GM19351 (cell line): ENCODE measurements at regions not wholly inside any gene's neighbourhood (a gene's known extent, or its start where the extent isn't known, plus 50 kb on each side); places are given as distances from the start of the nearest gene placed in this dataset.
"Not testable (repeated sequence)": the region's sequence is repeated elsewhere in the genome, so short reads cannot be mapped to it uniquely, and the experiment has no call there.

Experiments used
- ATAC-seq: cut with Tn5 transposase; IDR thresholded peaks from one replicate; pipeline ENCODE4 v1.9.1; 2021; ENCODE audit warnings: mild to moderate bottlenecking, moderate library complexity; ENCODE audit not compliant: unreplicated experiment

- no peak for ATAC-seq
Observed at GRCh38 chrX:10945498-10945897, 165.6 kb upstream of the HCCS start.

DNA sequence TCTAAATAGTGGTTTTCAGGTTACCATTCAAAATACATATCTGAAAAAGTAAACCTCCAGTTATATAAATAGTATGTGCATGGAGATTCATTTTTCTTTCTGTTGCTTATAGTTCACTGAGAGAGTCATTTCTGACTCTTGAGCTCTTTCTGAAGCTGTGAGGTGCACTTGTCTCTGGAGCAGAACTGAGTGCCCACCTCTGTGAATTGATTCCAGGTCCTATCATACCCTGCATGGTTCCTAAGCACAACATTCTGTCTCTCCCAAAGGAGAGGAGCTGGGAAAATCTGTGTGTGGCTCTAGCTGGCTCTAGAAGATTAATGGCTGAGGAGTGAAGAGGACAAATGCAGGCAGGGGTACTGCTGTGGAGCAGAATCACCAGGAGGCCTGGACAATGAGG is 161.6 kb upstream of the HCCS start:
- no peak for ATAC-seq

GRCh38 chrX:10952619-10953018 is 158.5 kb upstream of the HCCS start:
- no peak for ATAC-seq

DNA sequence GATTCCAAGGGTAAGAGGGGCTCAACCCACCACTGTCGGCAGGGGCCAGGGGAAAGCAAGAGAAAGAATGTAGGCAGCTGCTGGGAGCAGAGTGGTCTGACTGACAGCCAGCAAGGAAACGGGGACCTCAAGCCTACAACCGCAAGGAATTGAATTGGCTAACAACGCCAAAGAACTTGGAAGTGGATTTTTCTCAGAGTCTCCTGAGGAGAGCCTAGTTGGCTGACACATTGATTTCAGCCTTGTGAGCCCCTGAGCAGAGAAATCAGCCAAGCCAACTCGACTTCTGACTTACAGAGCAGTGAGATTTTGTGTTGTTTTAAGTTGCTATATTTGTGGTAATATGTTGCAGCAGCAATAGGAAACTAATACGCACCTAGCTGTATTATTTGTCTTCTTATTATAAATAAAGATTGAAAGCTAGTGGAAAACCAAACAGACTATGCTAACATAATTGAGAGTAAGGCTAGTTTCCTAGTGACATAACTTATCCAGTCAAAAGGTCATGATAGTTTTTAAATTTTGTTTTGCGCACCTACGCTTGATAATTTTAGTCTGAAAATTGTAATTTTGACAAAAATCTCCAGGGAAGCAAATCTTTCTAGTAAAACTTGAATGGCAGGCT is 145.8 kb upstream of the HCCS start:
- ATAC-seq, result no peak

- no peak for ATAC-seq
Observed at GRCh38 chrX:10966057-10966456, 145.1 kb upstream of the HCCS start.

DNA sequence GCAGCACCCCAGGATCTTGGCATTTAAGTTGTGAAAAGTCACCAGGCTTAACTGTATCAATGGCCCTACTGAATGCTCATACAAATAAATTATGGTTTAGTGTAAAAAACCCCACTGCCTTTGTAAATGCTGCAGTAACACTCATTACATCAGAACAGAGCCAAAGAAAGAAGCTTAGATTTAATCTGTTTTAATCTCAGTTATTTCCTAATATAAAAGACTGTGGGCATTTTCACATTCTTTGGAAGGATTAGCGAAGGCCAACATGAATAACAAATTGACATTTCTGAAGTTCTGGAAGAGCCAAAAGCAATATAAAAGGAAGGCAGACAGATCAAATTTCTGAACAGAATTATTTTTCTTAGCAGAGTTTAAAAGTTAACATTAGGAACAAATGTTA is 140.0 kb upstream of the HCCS start:
- no peak for ATAC-seq

GRCh38 chrX:10971759-10972158 is 139.4 kb upstream of the HCCS start:
- no peak for ATAC-seq

- no peak for ATAC-seq
Observed at GRCh38 chrX:10972706-10973105, 138.4 kb upstream of the HCCS start.

GRCh38 chrX:10974920-10975319 is 136.2 kb upstream of the HCCS start:
- no peak for ATAC-seq

DNA sequence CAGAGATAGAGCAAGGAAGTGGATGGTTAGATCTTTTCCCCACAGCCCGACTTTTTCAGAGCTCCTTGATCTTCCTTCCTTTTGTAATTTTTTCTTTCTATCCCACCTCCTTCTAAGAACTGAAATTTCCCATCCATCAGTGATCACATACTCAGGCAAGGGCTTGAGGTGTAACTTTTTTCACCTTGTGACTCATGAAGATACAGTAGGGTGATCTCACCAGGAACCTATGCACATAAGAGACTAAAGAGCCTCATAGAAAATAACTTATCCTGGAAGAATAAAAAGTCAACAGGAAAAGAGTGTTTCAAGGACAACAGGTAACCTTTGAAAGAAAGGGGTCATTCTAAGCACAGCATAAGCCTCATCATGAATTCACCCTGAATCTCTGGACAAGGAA is 131.2 kb upstream of the HCCS start:
- ATAC-seq, result no peak

GRCh38 chrX:10981506-10981905 is 129.6 kb upstream of the HCCS start:
- ATAC-seq, result no peak

GRCh38 chrX:10983526-10983925 is 127.6 kb upstream of the HCCS start:
- ATAC-seq, result no peak

DNA sequence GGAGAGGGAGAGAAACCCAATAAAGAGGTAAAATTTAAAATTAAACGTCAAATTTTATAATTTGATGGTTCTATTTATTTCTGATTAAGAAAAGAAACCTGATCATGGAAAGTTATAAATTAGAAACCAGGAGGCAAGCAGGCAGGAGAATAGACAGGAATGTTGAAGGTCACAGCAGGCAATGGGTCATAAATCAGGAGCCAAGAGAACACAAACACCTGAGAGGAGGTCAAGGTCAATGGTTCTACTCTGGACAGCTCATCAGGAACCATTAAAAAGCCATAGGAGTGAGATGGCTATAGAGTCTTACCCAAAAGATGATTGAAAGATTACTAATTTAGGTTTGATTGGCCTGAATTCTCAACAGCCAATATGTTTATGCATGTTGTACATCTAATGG is 126.9 kb upstream of the HCCS start:
- ATAC-seq, result no peak

DNA sequence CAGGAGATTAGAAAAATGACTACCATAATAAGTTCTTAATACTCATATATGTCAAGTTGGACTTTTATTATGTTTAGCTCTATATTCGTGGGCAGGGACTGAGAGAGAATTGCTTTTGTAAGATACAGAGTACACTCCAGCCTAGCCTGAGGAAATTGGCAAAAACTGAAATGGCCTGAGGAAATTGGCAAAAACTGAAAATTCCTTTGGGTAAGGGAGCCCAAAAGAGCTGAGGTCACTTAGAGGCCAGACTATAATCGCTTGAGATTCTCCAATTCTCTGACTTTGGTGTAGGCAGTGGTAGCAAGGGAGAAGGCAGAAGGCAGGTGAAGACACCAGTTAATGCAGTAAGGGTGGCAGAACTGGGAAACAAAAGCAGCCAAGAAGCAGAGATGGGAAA is 124.5 kb upstream of the HCCS start:
- ATAC-seq, result no peak

DNA sequence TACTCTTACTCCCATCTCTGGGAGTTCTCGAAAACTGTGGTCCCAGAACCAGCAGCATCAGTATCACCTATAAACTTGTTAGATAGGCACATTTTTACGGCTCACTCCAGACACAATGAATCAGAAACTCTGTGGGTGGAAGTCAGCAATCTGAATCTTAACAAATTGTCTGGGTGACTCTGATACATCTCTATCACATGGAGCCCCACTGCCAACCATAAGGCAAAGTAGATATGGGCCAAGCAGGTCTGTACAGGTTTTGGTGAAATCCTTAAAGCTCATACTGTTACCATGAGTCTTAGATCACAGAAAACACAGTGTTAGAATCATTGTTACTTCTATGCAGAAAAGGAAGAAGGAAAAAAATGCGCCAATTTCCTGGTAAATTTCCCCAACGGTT is 122.5 kb upstream of the HCCS start:
- ATAC-seq, result no peak

- no peak for ATAC-seq
Observed at GRCh38 chrX:10989386-10989785, 121.7 kb upstream of the HCCS start.

- ATAC-seq, result no peak
Observed at GRCh38 chrX:10990418-10990817, 120.7 kb upstream of the HCCS start.

DNA sequence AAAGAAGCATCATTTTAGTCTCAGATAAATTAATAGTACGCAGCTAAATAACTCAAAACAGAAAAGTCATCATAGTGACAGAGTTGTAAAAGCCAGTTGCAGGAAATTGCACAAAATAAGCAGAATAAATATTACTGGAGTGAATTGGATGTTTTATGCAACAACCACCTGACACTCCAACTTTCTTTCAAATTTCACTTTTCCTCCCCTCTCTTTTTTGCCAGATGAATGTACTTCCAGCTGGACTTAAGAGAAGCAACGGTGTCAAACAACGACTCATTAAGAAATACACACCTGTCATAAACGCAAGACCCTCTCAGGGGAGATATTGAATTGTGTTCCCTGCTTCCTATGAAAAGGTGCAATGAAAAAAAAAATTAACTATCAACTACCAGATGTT is 120.2 kb upstream of the HCCS start:
- no peak for ATAC-seq

- ATAC-seq, result no peak
Observed at GRCh38 chrX:10992110-10992509, 119.0 kb upstream of the HCCS start.

DNA sequence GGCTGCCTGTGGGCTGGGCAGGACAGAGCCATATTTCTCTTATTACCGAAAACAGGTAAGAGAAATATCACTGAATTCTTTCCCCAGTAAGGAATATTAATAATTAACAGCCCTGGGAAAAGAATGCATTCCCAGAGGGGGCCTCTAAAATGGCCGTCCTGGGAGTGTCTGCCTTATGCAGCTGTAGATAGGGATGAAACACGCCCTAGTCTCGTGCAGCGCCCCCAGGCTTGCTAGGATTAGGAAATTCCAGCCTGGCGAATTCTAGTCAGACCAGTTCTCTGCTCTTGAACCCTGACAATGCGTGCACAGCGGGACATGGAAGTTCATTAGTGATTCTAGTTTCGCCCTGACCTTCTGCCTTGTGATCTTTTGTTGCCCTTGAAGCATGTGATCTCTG is 104.1 kb upstream of the HCCS start:
- not testable (repeated sequence) for ATAC-seq

- no peak for ATAC-seq
Observed at GRCh38 chrX:11010476-11010875, 100.7 kb upstream of the HCCS start.

GRCh38 chrX:11016728-11017127 is 94.4 kb upstream of the HCCS start:
- ATAC-seq, result no peak

DNA sequence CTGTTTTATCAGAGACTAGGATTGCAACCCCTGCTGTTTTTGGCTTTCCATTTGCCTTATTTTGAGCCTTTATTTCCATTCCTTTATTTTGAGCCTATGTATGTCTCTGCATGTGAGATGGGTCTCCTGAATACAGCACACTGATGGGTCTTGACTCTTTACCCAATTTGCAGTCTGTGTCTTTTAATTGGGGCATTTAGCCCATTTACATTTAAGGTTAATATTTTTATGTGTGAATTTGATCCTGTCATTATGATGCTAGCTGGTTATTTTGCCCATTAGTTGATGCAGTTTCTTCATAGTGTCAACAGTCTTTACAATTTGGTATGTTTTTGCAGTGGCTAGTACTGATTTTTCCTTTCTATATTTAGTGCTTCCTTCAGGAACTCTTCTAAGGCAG is 88.5 kb upstream of the HCCS start:
- not testable (repeated sequence) for ATAC-seq

DNA sequence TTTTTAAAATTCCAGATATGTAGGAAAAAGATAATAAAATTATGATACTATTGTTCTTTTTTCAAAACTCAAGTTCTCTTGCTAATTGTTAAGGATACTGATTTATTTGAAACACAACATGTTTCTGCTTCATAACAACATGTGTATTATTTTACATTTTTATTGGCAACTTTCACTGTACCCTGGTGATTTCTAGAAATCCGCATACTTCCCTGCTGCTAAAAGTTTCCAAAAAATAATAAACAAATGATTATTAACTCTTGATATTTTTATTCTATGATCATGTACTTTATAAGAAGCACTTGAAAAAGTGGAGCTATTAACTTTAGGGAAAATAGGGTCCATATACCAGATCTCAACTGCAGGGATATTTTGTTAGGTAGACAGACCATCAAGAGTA is 71.2 kb upstream of the HCCS start:
- no peak for ATAC-seq
